Muscle layer of colon (tissue), 2 donors: ENCODE measurements at regions not wholly inside any gene's neighbourhood (a gene's known extent, or its start where the extent isn't known, plus 50 kb on each side); places are given as distances from the start of the nearest gene placed in this dataset.
A peak's percentile ranks its signal among the peaks of the same experiment; 100 is the strongest.
"Not testable (repeated sequence)": the region's sequence is repeated elsewhere in the genome, so short reads cannot be mapped to it uniquely, and the experiment has no call there.

Source experiments
- H3K27ac ChIP-seq: one replicate; pipeline ENCODE4 v1.7.0; 2013; ENCODE audit warnings: low read depth, mild to moderate bottlenecking, low read length, moderate library complexity
- H3K27me3 ChIP-seq, 2 donors: one replicate each; pipeline ENCODE4 v1.7.0; 2013; ENCODE audit warnings: low read length in 2 of 2, mild to moderate bottlenecking in 2 of 2; ENCODE audit not compliant: insufficient read depth in 2 of 2, control insufficient read depth in 1 of 2
- H3K36me3 ChIP-seq: one replicate; pipeline ENCODE4 v1.7.0; 2013; ENCODE audit warnings: mild to moderate bottlenecking, low read length; ENCODE audit not compliant: insufficient read depth
- H3K4me1 ChIP-seq: one replicate; pipeline ENCODE4 v1.7.0; 2013; ENCODE audit warnings: mild to moderate bottlenecking, low read length; ENCODE audit not compliant: insufficient read depth
- H3K4me3 ChIP-seq, 2 donors: one replicate each; pipeline ENCODE4 v1.7.0; 2013; ENCODE audit warnings: low read length in 2 of 2, low read depth in 1 of 2, mild to moderate bottlenecking in 1 of 2, moderate library complexity in 1 of 2
- H3K9ac ChIP-seq: one replicate; pipeline ENCODE4 v1.7.0; 2013; ENCODE audit warnings: low read length
- H3K9me3 ChIP-seq: one replicate; pipeline ENCODE4 v1.7.0; 2013; ENCODE audit warnings: mild to moderate bottlenecking, low read length
- donor health status: abdominal sarcoma.
- donor health status: Adenocarcinoma of cecum.

DNA sequence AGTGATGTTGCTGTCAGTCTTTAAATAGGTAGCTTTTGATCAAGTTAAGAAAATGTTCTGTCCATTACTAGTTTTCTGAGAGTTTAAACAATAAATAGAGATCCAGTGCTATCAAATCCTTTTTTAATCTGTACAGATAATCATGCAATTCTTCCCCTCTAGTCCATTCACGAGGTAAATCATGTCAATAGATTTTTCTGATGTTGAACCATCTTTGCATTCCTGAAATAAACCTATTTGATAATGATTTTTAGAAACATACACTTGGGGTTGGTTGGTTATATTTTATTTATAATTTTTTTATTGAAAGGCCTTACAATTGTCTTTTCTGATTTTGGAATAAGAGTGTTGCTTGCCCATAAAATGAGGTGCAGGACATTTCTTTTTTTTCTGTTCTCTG lies 95.0 kb downstream of the FAM53A start:
- H3K4me3 ChIP-seq: no peak overlapping the region
- no peak overlapping the region for H3K27ac ChIP-seq
- H3K4me1 ChIP-seq: no peaks in the 10 kb centered on the region
- no peaks in the 10 kb centered on the region for H3K36me3 ChIP-seq
- no peak overlapping the region for H3K9ac ChIP-seq
- H3K9me3 ChIP-seq: peaks cover 17% of the 10 kb centered on the region
- no peaks in the 10 kb centered on the region for H3K27me3 ChIP-seq

DNA sequence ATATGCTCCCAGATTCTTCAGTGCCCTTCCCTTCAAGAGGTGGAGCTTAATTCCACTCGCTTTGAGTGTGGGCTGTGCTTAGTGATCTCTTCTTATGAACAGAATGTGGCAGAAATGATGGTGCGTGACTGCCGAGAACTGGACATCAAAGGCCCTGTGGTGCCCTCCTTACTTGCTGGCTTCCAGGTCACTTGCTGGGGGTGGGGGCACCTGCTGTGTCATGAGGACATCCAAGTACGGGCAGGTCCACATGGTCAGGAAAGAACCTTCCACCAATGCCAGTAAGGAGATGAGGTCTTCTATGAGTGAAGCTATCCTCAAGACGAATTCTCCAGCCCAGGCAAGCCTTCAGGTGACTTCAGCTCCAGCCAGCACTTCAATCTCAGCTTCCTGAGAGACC lies 95.8 kb downstream of the FAM53A start:
- no peak overlapping the region for H3K9ac ChIP-seq
- H3K4me1 ChIP-seq: no peaks in the 10 kb centered on the region
- H3K9me3 ChIP-seq: peaks cover 17% of the 10 kb centered on the region
- no peak overlapping the region for H3K4me3 ChIP-seq
- no peaks in the 10 kb centered on the region for H3K36me3 ChIP-seq
- H3K27me3 ChIP-seq: no peaks in the 10 kb centered on the region
- H3K27ac ChIP-seq: no peak overlapping the region

DNA sequence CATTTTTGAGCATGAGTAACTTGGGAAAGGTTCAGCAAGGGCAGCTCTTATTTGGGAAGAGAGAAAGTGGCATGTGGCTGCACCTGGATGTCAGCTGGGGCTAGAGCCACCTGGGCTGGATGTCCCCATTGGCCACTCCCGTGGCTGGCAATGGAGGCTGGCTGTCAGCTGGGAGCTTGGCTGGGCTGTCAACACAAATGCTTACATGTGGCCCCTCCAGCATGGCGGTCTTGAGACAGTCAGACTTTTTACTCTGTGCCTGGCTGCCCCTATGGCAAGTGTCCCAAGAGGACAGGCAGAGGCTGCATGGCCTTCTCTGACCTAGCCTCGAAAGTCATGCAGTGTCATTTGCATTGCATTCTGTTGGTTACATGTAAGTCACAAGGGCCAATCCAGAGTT lies 99.6 kb downstream of the FAM53A start:
- Histone ChIP-seq H3K9ac (no peak overlapping the region), H3K4me1 (no peaks in the 10 kb centered on the region), H3K4me3 (no peak overlapping the region), H3K27ac (no peak overlapping the region), H3K27me3 (no peaks in the 10 kb centered on the region), H3K36me3 (no peaks in the 10 kb centered on the region), H3K9me3 (peaks cover 6% of the 10 kb centered on the region)

DNA sequence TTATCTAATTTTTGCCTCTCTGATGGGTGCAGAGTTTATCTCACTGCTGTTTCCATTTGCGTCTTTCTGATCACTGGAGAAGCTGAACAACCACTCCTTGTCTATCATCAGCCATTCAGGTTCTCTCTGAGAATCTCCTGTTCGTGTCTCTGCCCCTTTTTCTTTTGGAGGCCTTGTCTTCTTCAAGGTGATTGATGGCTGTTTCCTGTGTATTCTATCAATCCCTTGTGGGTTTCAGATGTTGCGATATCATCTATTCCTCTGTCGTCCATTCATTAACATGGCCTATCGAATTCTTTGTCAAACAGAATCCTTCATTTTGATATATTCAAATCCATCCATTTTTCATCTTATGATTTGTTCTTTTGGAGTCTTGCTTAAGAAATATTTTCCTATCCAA lies 100.3 kb downstream of the FAM53A start:
- H3K27me3 ChIP-seq: no peaks in the 10 kb centered on the region

DNA sequence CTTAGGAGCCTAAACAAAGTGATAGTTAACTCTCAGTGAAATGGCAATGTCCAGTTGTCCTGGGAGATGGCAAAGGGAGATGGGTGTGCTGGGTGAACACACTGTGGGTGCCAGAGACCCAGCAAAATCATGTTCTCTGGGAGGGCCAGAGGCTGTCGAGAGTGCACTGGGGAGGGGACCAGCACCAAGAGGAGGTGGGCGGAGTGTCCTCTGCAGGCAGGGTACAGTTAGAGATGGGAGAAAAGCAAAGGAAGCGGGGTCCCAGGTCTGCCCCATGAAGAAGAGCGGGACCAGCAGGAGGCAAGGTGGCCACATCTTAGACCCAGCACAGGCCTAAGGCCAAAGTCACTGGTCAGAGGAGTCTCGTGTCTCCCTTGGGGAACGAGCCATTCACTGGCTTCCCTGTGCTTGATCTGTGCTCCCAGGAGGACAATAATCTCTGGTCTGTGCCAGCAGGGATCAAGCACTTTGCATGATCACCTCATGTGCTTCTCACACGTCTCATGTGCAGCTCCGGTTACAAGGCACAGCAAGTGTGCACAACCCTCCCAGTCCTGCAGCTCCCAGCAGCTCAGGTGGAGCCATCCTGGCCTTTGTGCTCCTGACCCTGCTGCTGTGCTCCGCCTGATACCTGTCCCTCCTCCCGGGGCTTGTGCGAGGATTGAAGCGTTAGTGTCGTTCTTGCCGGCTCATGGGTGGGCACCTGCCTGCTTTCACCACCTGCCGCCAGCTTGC lies 100.9 kb downstream of the FAM53A start:
- no peaks in the 10 kb centered on the region for H3K4me1 ChIP-seq
- no peak overlapping the region for H3K9ac ChIP-seq
- H3K27ac ChIP-seq: no peak overlapping the region
- no peak overlapping the region for H3K4me3 ChIP-seq
- H3K9me3 ChIP-seq: no peaks in the 10 kb centered on the region
- H3K27me3 ChIP-seq: peaks cover 0 to 3% of the 10 kb centered on the region in 2 donors
- H3K36me3 ChIP-seq: no peaks in the 10 kb centered on the region

More for the DNA sequence above, 100.3 kb downstream of the FAM53A start:
- Histone ChIP-seq H3K4me1 (no peaks in the 10 kb centered on the region), H3K9ac (no peak overlapping the region), H3K36me3 (no peaks in the 10 kb centered on the region), H3K27ac (no peak overlapping the region), H3K9me3 (peaks cover 6% of the 10 kb centered on the region), H3K4me3 (no peak overlapping the region)

DNA sequence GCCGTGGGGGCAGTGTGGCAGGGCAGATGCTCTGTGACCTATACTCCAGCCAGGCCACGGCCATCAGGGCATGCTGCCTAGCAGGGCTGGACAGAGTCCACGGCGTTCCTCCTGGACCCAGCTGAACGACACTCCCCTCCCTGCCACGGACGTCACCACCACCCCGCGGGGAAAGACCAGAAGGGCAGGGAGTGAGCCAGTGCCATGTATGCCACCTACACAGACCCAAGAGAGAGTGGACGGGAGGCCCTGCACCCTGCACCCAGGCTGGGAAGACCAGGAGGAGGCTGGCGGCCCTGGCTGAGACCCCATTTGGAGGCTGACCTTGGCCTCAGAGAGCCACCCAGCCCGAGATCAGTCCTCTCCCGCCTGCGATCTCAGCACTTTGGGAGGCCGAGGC lies 101.9 kb downstream of the FAM53A start:
- Histone ChIP-seq H3K27me3 (peaks cover 0 to 8% of the 10 kb centered on the region in 2 donors), H3K9ac (no peak overlapping the region), H3K27ac (no peak overlapping the region), H3K4me1 (no peaks in the 10 kb centered on the region), H3K9me3 (no peaks in the 10 kb centered on the region), H3K4me3 (no peak overlapping the region), H3K36me3 (no peaks in the 10 kb centered on the region)

DNA sequence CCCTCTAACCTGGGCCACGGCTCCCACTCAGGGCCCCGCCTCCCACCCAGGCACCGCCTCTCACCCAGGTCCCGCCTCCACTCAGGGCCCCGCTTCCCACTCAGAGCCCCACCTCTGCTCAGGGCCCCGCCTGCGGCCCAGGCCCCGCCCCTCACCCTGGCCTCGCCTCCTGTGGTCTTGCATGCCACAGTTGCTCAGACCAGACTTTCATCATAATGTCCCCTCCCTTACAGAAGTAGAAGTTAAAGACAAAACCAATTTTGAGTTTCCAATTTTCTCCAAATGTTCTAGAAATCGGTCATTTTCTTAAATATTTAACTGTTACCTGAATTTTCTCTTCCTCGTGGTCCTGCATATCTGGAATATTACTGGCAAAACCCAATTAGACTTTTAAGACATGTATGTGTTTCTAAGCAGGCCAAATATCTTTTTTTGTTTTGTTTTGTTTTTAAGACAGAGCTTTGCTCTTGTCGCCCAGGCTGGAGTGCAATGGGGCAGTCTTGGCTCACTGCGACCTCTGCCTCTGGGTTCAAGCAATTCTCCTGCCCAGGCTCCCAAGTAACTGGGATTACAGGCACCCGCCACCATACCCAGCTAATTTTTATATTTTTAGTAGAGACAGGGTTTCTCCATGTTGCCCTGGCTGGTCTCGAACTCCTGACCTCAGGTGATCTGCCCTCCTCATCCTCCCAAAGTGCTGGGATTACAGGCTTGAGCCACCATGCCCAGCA lies 102.8 kb downstream of the FAM53A start:
- H3K27ac ChIP-seq, H3K4me3 ChIP-seq, H3K9ac ChIP-seq, H3K9me3 ChIP-seq, H3K27me3 ChIP-seq, H3K36me3 ChIP-seq, H3K4me1 ChIP-seq: not testable (repeated sequence)

DNA sequence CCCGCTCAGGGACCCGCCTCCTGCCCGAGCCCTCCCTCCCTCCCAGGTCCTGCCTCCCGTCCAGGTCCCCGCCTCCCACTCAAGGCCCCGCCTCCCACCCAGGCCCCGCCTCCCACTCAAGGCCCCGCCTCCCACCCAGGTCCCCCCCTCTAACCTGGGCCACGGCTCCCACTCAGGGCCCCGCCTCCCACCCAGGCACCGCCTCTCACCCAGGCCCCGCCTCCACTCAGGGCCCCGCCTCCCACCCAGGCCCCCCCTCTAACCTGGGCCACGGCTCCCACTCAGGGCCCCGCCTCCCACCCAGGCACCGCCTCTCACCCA lies 103.5 kb downstream of the FAM53A start:
- not testable (repeated sequence) for H3K9ac ChIP-seq, H3K4me3 ChIP-seq, H3K27me3 ChIP-seq

DNA sequence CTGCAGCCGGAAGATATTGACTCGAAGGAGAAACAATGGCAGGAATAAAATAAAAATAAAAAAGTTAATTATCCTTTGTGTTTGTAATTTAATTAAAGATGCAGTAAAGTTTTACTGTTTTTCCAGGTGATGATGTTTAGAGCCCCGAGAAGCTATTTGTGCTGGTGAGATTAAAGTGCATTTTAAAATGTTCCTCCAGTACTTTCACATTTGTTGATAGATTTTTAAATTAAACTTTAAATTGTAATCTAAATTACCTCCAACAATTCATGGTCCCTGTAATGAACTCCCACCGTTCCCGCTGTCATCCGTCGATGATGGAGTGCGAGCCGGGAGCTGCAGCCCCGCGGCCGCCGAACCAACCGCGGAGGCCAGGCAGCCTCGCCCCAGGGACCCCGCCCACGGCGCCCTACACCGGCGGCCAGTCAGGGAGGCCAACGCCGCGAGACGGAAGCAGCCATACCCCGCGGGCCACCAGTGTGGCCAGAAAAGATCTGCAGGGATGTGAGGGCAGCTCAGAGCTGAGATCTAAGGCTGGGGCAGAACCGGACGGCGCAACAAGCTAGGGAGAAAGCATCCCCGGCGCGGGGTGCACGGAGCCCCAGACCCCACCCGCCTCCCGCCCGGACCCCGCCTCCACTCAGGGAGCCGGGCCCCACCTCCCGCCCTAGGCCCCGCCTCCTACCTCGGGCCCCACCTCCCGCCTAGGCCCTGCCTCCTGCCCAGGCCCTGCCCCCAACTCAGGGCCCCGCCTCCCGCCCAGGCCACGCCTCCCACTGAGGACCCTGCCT lies 104.0 kb downstream of the FAM53A start:
- Histone ChIP-seq H3K27me3 (peaks cover 0 to 8% of the 10 kb centered on the region in 2 donors), H3K9ac (no peak overlapping the region), H3K4me1 (no peaks in the 10 kb centered on the region)

More for the DNA sequence above, 103.5 kb downstream of the FAM53A start:
- not testable (repeated sequence) for H3K27ac ChIP-seq, H3K9me3 ChIP-seq, H3K4me1 ChIP-seq, H3K36me3 ChIP-seq

DNA sequence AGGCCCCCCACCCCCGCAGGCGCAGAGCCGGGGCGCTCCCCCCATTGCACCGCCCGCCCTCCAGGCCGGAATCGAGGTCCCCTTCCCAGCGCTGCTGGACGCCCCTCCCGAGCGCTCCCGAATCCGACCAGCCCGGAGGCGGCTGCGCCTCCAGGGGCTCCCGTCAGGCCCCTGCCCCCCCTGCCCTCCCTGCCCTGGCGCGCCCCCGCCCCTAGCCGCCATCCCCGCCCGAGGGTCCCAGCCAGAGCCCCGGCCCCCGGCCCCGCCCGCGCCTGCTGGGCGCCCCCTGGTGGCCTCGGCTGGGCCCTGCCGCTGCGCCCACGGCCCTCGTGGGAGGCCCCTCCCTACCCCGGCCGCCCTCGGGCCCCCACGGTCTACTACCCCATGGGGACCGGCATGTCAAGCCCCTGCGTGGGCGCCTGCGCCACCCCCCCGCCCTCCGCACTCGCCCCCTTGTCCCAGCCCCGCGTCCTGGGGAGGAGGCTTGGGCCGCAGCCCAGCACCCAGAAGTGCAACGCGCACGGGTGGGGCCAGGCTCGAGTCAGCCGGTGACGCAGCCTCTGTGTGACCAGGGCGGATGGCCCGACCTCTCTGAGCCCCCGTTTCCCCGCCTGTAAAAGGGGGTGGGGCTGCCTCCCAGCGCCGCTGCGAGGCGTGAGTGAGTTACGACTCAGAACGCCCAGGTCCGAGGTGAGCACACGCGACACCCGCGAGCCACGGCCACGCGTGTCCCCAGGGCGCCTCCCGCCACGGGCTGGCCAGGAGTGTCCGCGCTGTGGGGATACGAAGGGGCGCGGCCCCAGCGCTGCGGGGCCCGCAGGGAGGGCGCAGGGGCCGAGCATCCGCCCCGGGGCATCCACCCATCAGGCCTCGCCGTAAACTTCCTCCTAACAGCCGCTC lies 104.9 kb downstream of the FAM53A start:
- Histone ChIP-seq H3K9ac (no peak overlapping the region), H3K27ac (peak overlapping the region; percentile 52), H3K4me1 (no peaks in the 10 kb centered on the region), H3K4me3 (peak overlapping the region; percentile 60 to 85), H3K36me3 (no peaks in the 10 kb centered on the region), H3K27me3 (peaks cover 0 to 8% of the 10 kb centered on the region in 2 donors), H3K9me3 (no peaks in the 10 kb centered on the region)

More for the DNA sequence above, 104.0 kb downstream of the FAM53A start:
- peak overlapping the region; percentile 60 to 85 for H3K4me3 ChIP-seq
- peak overlapping the region; percentile 52 for H3K27ac ChIP-seq
- H3K36me3 ChIP-seq: no peaks in the 10 kb centered on the region
- H3K9me3 ChIP-seq: no peaks in the 10 kb centered on the region
